ENCODE measurements at regions not wholly inside any gene's neighbourhood (a gene's known extent, or its start where the extent isn't known, plus 50 kb on each side); places are given as distances from the start of the nearest gene placed in this dataset.

DNA sequence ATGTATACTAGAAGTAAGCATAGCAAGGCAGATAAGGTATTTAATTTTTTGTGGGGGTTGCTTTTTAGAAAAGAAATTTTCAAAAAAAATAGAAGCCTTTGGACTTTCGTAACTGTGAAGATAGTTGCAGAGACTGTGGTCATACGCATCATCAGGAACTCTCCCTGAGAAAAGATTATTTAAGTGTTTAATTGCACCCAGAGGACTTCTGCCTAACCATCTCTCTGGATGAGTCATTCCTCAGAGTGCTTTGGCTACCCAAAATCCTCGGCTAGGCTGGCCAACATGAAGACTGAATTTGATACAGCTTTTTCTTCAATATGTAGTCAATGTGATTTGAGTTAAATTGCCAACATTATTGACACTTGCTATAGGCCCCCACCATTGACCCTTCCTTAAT is 296.4 kb downstream of the TLR4 start:
- no peak overlapping the region for H3K4me3 ChIP-seq (ENCODE audit: low read depth in 1 of 2, low read length in 2 of 2)
- H3K36me3 ChIP-seq (ENCODE audit: insufficient read depth, low read length), result no peaks in the 10 kb centered on the region
- no peaks in the 10 kb centered on the region for H3K27me3 ChIP-seq (ENCODE audit: control insufficient read depth in 1 of 2, insufficient read depth in 2 of 2, low read length in 2 of 2)
- H3K9ac ChIP-seq (ENCODE audit: low read length), result no peak overlapping the region
- no peaks in the 10 kb centered on the region for H3K9me3 ChIP-seq (ENCODE audit: low read length)
- H3K27ac ChIP-seq (ENCODE audit: low read depth, low read length), result no peak overlapping the region
- H3K4me1 ChIP-seq (ENCODE audit: insufficient read depth, low read length), result no peaks in the 10 kb centered on the region

DNA sequence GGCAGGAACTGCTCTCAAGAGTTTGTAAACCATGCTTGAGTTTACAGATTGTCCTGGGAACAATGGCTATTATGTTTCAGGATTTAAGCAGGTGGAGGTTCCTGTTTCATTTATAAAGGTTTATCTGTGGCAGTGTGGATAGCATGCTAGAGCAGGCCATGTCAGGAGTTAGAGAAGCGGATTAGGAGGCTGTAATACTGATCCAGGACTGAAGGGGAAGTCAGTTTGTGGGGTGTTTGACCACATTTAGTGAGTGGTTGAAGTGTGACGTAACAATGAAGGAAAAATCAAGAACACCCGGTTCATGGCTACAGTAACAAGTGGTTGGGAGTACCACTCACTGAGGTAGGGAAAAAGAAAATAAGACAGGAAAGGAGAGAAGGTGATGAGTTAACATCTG is 299.0 kb downstream of the TLR4 start:
- H3K36me3 ChIP-seq (ENCODE audit: insufficient read depth, low read length), result no peaks in the 10 kb centered on the region
- H3K27ac ChIP-seq (ENCODE audit: low read depth, low read length), result no peak overlapping the region
- H3K9ac ChIP-seq (ENCODE audit: low read length), result no peak overlapping the region
- H3K9me3 ChIP-seq (ENCODE audit: low read length), result no peaks in the 10 kb centered on the region
- no peak overlapping the region for H3K4me3 ChIP-seq (ENCODE audit: low read depth in 1 of 2, low read length in 2 of 2)
- no peaks in the 10 kb centered on the region for H3K4me1 ChIP-seq (ENCODE audit: insufficient read depth, low read length)
- no peaks in the 10 kb centered on the region for H3K27me3 ChIP-seq (ENCODE audit: control insufficient read depth in 1 of 2, insufficient read depth in 2 of 2, low read length in 2 of 2)

DNA sequence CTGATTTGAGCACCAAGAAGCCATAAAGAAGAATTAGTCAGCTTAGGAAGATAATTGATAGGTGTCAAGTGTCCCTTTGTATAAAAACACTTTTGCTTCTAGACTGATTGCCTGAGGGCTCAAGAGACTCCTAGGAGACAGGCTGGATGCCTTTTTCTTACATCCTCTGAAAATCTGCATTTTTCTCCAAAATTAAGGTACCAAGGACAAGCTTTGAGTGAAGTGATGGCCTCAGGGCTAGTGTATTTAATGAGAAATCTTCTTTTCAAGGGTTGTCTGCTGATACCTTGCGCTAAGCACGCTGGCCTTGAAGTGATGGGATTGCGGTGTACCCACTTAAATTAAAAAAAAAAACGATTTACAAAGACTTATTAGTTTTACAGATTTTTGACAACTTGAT is 304.0 kb downstream of the TLR4 start:
- no peaks in the 10 kb centered on the region for H3K9me3 ChIP-seq (ENCODE audit: low read length)
- no peak overlapping the region for H3K27ac ChIP-seq (ENCODE audit: low read depth, low read length)
- H3K9ac ChIP-seq (ENCODE audit: low read length), result no peak overlapping the region
- no peaks in the 10 kb centered on the region for H3K27me3 ChIP-seq (ENCODE audit: control insufficient read depth in 1 of 2, insufficient read depth in 2 of 2, low read length in 2 of 2)
- no peak overlapping the region for H3K4me3 ChIP-seq (ENCODE audit: low read depth in 1 of 2, low read length in 2 of 2)
- H3K36me3 ChIP-seq (ENCODE audit: insufficient read depth, low read length), result no peaks in the 10 kb centered on the region
- no peaks in the 10 kb centered on the region for H3K4me1 ChIP-seq (ENCODE audit: insufficient read depth, low read length)

DNA sequence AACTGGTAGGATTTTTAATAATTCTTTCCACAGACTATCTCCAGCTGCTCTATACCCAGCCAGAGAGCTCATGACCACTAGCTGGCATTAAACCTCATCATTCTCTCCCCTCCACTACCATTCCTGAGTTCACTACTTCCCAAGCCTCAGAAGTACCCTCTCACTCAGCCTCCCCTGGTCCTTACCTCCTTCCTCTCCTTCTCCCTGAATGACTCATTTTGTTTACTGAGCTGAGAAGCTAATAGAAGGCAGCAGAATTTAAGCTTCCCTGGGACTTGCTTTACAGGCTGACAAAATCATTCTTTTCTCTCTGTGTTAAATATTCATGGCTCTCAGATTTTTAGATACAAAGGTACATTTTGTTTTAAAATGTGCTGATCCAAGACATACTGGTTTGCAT is 305.4 kb downstream of the TLR4 start:
- H3K27ac ChIP-seq (ENCODE audit: low read depth, low read length), result no peak overlapping the region
- H3K4me1 ChIP-seq (ENCODE audit: insufficient read depth, low read length), result no peaks in the 10 kb centered on the region
- H3K9ac ChIP-seq (ENCODE audit: low read length), result no peak overlapping the region
- no peaks in the 10 kb centered on the region for H3K9me3 ChIP-seq (ENCODE audit: low read length)
- H3K4me3 ChIP-seq (ENCODE audit: low read depth in 1 of 2, low read length in 2 of 2), result no peak overlapping the region
- H3K36me3 ChIP-seq (ENCODE audit: insufficient read depth, low read length), result no peaks in the 10 kb centered on the region
- H3K27me3 ChIP-seq (ENCODE audit: control insufficient read depth in 1 of 2, insufficient read depth in 2 of 2, low read length in 2 of 2), result no peaks in the 10 kb centered on the region

DNA sequence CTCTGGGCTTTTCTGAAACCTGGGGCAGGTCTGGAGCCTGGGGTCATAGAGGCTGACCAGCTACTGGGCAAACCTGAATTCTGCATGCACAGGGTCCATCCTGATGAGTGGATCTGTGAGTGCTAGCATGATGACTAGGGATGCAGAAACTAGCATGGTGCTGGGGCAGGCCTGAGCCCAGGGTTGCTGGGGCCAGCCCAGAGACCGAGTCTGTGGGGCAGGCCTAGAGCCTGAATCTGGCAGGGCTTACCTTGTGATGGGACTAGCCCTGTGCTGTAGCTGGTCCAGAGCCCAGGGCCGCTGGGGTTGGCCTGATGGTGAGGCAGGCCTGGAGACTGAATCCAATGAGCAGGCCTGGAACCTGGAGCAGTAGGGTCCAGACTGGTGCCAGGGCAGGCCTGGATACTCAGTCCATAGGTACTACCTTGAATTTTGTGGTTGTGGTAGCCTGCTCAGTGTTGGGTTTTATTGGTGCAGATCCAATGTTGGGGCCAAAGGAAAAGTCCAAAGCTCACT is 313.5 kb downstream of the TLR4 start:
- no peaks in the 10 kb centered on the region for H3K27me3 ChIP-seq (ENCODE audit: control insufficient read depth in 1 of 2, insufficient read depth in 2 of 2, low read length in 2 of 2)
- no peak overlapping the region for H3K4me3 ChIP-seq (ENCODE audit: low read depth in 1 of 2, low read length in 2 of 2)
- no peak overlapping the region for H3K9ac ChIP-seq (ENCODE audit: low read length)
- H3K9me3 ChIP-seq (ENCODE audit: low read length), result no peaks in the 10 kb centered on the region
- no peaks in the 10 kb centered on the region for H3K36me3 ChIP-seq (ENCODE audit: insufficient read depth, low read length)
- H3K27ac ChIP-seq (ENCODE audit: low read depth, low read length), result no peak overlapping the region
- no peaks in the 10 kb centered on the region for H3K4me1 ChIP-seq (ENCODE audit: insufficient read depth, low read length)

DNA sequence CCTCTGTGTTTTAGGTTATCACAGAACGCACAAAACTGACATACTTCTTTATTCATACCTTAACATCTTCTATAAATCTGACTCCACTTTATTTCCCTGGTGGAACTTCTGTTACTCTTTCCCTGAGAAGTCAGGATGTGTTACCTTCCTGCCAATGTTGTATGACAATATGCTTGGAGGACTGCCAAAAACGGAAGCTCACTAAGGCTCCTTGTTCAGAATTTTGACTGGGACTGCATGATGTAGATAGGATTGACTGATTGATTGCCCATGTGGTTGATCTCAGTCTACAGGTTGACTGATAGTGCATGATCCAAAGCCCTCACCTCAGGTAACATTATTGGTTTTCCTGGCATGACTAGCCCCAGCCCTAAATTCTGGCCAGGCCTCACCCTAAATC is 319.4 kb downstream of the TLR4 start:
- H3K9me3 ChIP-seq (ENCODE audit: low read length), result no peaks in the 10 kb centered on the region
- no peak overlapping the region for H3K9ac ChIP-seq (ENCODE audit: low read length)
- no peak overlapping the region for H3K27ac ChIP-seq (ENCODE audit: low read depth, low read length)
- H3K4me1 ChIP-seq (ENCODE audit: insufficient read depth, low read length), result no peaks in the 10 kb centered on the region
- H3K4me3 ChIP-seq (ENCODE audit: low read depth in 1 of 2, low read length in 2 of 2), result no peak overlapping the region
- no peaks in the 10 kb centered on the region for H3K27me3 ChIP-seq (ENCODE audit: control insufficient read depth in 1 of 2, insufficient read depth in 2 of 2, low read length in 2 of 2)
- H3K36me3 ChIP-seq (ENCODE audit: insufficient read depth, low read length), result no peaks in the 10 kb centered on the region

DNA sequence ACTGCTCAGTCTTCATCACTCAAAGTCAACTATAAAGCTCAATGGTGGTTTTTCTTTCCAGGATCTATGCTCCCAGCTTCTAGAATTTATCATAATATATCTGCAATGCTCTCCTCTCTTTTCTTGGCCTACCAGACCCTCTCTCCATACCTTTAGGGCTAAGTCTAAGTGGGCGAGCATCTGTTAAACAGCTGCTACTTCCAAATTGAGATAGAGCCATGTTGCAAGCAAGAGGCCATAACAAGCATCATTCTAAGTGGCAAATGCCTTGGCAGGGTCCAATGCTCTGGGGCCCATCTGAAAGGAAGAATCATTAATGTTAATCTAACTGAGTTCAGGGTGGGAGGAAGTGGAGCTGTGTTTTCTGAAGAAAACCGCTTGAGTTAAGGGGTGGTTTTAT is 324.0 kb downstream of the TLR4 start:
- no peaks in the 10 kb centered on the region for H3K9me3 ChIP-seq (ENCODE audit: low read length)
- no peaks in the 10 kb centered on the region for H3K36me3 ChIP-seq (ENCODE audit: insufficient read depth, low read length)
- H3K27ac ChIP-seq (ENCODE audit: low read depth, low read length), result no peak overlapping the region
- no peaks in the 10 kb centered on the region for H3K4me1 ChIP-seq (ENCODE audit: insufficient read depth, low read length)
- no peak overlapping the region for H3K9ac ChIP-seq (ENCODE audit: low read length)
- no peak overlapping the region for H3K4me3 ChIP-seq (ENCODE audit: low read depth in 1 of 2, low read length in 2 of 2)
- H3K27me3 ChIP-seq (ENCODE audit: control insufficient read depth in 1 of 2, insufficient read depth in 2 of 2, low read length in 2 of 2), result no peaks in the 10 kb centered on the region

DNA sequence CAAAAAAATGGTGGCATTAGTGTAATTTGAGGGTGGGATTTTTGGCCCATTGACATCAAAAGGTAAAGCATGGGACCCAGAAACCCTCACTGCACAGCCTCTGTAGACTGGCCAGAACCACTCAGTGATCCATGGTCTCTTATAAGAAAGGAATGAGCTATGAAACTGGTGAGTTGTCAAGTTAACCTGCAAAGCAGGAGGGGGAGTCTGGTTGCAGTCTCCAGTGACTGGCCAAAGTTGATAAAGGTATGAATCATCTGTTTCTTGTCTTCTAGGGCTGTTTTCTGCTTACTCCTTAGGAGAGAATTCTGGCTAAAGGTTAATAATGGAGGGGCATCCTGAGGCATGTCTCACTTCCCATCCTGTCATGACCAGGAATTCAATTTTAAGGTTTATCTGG is 325.2 kb downstream of the TLR4 start:
- Histone ChIP-seq H3K36me3 (ENCODE audit: insufficient read depth, low read length) (no peaks in the 10 kb centered on the region), H3K4me1 (ENCODE audit: insufficient read depth, low read length) (no peaks in the 10 kb centered on the region), H3K27ac (ENCODE audit: low read depth, low read length) (no peak overlapping the region), H3K27me3 (ENCODE audit: control insufficient read depth in 1 of 2, insufficient read depth in 2 of 2, low read length in 2 of 2) (no peaks in the 10 kb centered on the region), H3K4me3 (ENCODE audit: low read depth in 1 of 2, low read length in 2 of 2) (no peak overlapping the region), H3K9ac (ENCODE audit: low read length) (no peak overlapping the region), H3K9me3 (ENCODE audit: low read length) (no peaks in the 10 kb centered on the region)

DNA sequence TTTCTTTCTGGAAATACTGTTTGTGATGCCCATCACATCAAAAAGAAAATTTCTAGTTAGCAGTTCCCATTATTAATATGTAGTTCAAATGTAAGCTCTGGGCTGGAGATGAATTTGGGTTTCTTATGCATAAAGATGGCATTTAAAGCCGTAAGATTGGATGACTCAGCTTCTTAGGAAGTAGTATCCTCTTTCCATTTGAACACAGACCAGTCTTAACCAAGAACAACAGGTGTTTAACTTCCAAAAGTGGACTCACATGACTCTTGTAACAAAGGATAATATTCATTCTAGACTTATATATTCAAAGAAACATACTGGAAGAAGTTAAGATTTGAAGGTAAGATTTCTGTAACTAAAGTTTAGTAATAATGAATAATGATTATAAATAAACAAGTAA is 330.5 kb downstream of the TLR4 start:
- H3K9ac ChIP-seq (ENCODE audit: low read length), result no peak overlapping the region
- no peaks in the 10 kb centered on the region for H3K36me3 ChIP-seq (ENCODE audit: insufficient read depth, low read length)
- H3K9me3 ChIP-seq (ENCODE audit: low read length), result no peaks in the 10 kb centered on the region
- no peaks in the 10 kb centered on the region for H3K27me3 ChIP-seq (ENCODE audit: control insufficient read depth in 1 of 2, insufficient read depth in 2 of 2, low read length in 2 of 2)
- H3K27ac ChIP-seq (ENCODE audit: low read depth, low read length), result no peak overlapping the region
- no peak overlapping the region for H3K4me3 ChIP-seq (ENCODE audit: low read depth in 1 of 2, low read length in 2 of 2)
- H3K4me1 ChIP-seq (ENCODE audit: insufficient read depth, low read length), result no peaks in the 10 kb centered on the region

DNA sequence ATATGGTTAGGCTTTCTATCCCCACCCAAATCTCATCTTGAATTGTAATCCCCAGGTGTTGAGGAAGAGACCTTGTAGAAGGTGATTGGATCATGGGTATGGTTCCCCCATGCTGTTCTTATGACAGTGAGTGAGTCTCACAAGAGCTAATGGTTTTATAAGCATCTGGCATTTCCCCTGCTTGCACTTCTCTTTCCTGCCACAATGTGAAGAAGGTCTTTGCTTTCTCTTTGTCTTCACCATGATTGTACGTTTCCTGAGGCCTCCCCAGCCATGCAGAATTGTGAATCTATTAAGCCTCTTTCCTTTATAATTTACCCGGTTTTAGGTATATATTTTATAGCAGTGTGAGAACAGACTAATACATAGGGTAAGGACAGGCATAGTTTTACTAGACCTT is 334.5 kb downstream of the TLR4 start:
- Histone ChIP-seq H3K9ac (ENCODE audit: low read length) (no peak overlapping the region), H3K36me3 (ENCODE audit: insufficient read depth, low read length) (no peaks in the 10 kb centered on the region)

DNA sequence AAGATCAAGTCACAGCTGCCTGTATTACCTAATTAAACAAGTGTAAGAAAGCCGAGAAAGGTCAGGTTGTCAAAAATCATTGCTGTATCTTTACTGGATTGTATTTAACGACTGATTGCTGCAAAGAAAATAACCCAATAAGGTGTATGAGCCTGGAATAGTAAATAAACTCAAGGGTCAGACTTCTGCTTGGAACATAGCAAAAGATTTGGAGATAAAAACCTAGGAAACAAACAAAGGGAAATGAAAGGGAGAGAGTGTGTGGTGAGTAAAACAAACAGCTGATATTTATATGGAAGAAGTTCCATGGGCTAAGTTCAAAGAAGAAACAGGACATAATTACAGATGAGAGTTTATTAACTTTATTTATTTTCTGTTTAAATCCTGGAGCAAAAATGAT is 354.0 kb downstream of the TLR4 start:
- Histone ChIP-seq H3K4me1 (ENCODE audit: insufficient read depth, low read length) (no peaks in the 10 kb centered on the region), H3K9me3 (ENCODE audit: low read length) (no peaks in the 10 kb centered on the region), H3K9ac (ENCODE audit: low read length) (no peak overlapping the region), H3K36me3 (ENCODE audit: insufficient read depth, low read length) (no peaks in the 10 kb centered on the region), H3K4me3 (ENCODE audit: low read depth in 1 of 2, low read length in 2 of 2) (no peak overlapping the region), H3K27me3 (ENCODE audit: control insufficient read depth in 1 of 2, insufficient read depth in 2 of 2, low read length in 2 of 2) (no peaks in the 10 kb centered on the region), H3K27ac (ENCODE audit: low read depth, low read length) (no peak overlapping the region)

More for the DNA sequence above, 334.5 kb downstream of the TLR4 start:
- Histone ChIP-seq H3K4me1 (ENCODE audit: insufficient read depth, low read length) (no peaks in the 10 kb centered on the region), H3K27ac (ENCODE audit: low read depth, low read length) (no peak overlapping the region), H3K4me3 (ENCODE audit: low read depth in 1 of 2, low read length in 2 of 2) (no peak overlapping the region), H3K9me3 (ENCODE audit: low read length) (no peaks in the 10 kb centered on the region), H3K27me3 (ENCODE audit: control insufficient read depth in 1 of 2, insufficient read depth in 2 of 2, low read length in 2 of 2) (no peaks in the 10 kb centered on the region)

DNA sequence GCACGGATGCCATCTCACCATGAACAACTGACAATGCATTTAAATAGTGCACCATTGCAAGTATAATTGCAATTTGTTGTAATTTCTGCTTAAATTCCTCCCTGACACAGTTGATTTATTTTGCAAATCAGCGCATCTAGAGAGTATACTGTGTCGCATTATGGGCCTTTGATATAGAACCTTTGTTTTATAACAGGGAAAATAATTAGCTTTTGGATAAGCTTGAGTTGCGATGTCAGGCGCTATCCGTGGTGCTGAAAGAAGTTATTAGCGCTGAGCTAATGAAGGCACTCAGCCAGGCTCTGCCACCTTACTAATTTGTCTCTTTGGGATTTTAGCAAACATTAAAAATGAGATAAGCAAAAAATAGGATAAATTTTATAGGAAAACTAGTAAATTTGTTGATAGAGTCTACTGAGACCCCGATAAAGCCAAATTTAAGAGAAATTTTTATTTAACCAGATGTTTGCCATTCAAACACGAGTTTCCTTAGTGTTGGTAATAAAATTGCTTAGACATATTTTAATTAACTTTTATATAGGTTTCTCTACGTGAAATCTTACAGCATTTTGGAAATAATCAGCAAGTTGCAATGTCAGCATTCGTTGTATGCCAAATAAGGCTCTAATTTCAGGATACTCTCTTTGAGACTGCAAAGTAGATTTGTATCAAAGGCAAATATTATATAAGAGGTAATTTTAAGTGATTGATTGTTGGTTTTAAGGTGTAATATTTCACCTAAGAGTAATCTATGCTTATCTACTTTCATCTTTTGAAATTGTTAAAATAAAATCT is 355.5 kb downstream of the TLR4 start:
- H3K4me3 ChIP-seq (ENCODE audit: low read depth in 1 of 2, low read length in 2 of 2), result no peak overlapping the region
- H3K9ac ChIP-seq (ENCODE audit: low read length), result no peak overlapping the region
- no peaks in the 10 kb centered on the region for H3K36me3 ChIP-seq (ENCODE audit: insufficient read depth, low read length)
- no peaks in the 10 kb centered on the region for H3K4me1 ChIP-seq (ENCODE audit: insufficient read depth, low read length)
- H3K27ac ChIP-seq (ENCODE audit: low read depth, low read length), result no peak overlapping the region
- H3K27me3 ChIP-seq (ENCODE audit: control insufficient read depth in 1 of 2, insufficient read depth in 2 of 2, low read length in 2 of 2), result no peaks in the 10 kb centered on the region
- H3K9me3 ChIP-seq (ENCODE audit: low read length), result no peaks in the 10 kb centered on the region

Data from muscle layer of colon (tissue), 2 donors.